ENCODE measurements at regions not wholly inside any gene's neighbourhood (a gene's known extent, or its start where the extent isn't known, plus 50 kb on each side); places are given as distances from the start of the nearest gene placed in this dataset.
"Not testable (repeated sequence)": the region's sequence is repeated elsewhere in the genome, so short reads cannot be mapped to it uniquely, and the experiment has no call there.

GRCh38 chr4:103493450-103494159 is 226.2 kb downstream of the TACR3 start:
- no peaks in the 10 kb centered on the region for H3K27me3 ChIP-seq
- no peak for DNase-seq
- no peaks in the 10 kb centered on the region for H3K4me1 ChIP-seq
- WGBS, 2 donors: 70 to 80% methylated on average over 4 of the region's 4 CpGs
- H3K9me3 ChIP-seq: no peaks in the 10 kb centered on the region
- intact Hi-C loops (cut with DNase I): no loop called here
- H3K4me3 ChIP-seq: no peak overlapping the region
- no peak for TF ChIP-seq EP300 (IDR thresholded peaks at IDR 0.05)
- TF ChIP-seq POLR2A (IDR thresholded peaks at IDR 0.05): no peak
- TF ChIP-seq, protein P1, sequence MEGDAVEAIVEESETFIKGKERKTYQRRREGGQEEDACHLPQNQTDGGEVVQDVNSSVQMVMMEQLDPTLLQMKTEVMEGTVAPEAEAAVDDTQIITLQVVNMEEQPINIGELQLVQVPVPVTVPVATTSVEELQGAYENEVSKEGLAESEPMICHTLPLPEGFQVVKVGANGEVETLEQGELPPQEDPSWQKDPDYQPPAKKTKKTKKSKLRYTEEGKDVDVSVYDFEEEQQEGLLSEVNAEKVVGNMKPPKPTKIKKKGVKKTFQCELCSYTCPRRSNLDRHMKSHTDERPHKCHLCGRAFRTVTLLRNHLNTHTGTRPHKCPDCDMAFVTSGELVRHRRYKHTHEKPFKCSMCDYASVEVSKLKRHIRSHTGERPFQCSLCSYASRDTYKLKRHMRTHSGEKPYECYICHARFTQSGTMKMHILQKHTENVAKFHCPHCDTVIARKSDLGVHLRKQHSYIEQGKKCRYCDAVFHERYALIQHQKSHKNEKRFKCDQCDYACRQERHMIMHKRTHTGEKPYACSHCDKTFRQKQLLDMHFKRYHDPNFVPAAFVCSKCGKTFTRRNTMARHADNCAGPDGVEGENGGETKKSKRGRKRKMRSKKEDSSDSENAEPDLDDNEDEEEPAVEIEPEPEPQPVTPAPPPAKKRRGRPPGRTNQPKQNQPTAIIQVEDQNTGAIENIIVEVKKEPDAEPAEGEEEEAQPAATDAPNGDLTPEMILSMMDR (IDR thresholded peaks at IDR 0.05): no peak
- TF ChIP-seq POLR2AphosphoS5 (IDR thresholded peaks at IDR 0.05): no peak
- H3K36me3 ChIP-seq: no peaks in the 10 kb centered on the region
- no peak overlapping the region for H3K27ac ChIP-seq

DNA sequence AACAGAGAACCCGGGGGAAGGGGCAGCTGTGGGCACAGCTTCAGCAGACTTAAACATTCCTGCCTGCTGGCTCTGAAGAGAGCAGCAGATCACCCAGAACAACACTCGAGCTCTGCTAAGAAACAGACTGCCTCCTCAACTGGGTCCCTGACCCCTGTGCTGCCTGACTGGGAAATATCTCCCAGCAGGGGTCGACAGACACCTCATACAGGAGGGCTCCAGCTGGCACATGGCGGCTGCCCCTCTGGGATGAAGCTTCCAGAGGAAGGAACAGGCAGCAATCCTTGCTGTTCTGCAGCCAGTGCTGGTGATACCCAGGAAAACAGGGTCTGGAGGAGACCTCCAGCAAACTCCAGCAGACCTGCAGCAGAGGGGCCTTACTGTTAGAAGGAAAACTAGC is 234.5 kb downstream of the TACR3 start:
- DNase-seq; H3K4me1 ChIP-seq; H3K27ac ChIP-seq; H3K9me3 ChIP-seq; H3K4me3 ChIP-seq; H3K27me3 ChIP-seq; intact Hi-C loops (cut with DNase I); H3K36me3 ChIP-seq: not testable (repeated sequence)
- 78 to 80% methylated on average over 4 of the region's 4 CpGs for WGBS, 2 donors

- TF ChIP-seq POLR2AphosphoS5 (IDR thresholded peaks at IDR 0.05) (no peak), POLR2A (IDR thresholded peaks at IDR 0.05) (no peak), EP300 (IDR thresholded peaks at IDR 0.05) (no peak)
- TF ChIP-seq, protein P1 (IDR thresholded peaks at IDR 0.05): no peak
- WGBS, 2 donors: 74 to 85% methylated on average over 3 of the region's 3 CpGs
- intact Hi-C loops (cut with DNase I): no loop called here
These were observed 235.3 kb downstream of the TACR3 start for GRCh38 chr4:103484521-103484920.

GRCh38 chr4:103482893-103483292 is 236.9 kb downstream of the TACR3 start:
- Histone ChIP-seq H3K27ac (no peak overlapping the region), H3K9me3 (no peaks in the 10 kb centered on the region), H3K27me3 (no peaks in the 10 kb centered on the region), H3K4me1 (no peaks in the 10 kb centered on the region), H3K4me3 (no peak overlapping the region), H3K36me3 (no peaks in the 10 kb centered on the region)
- TF ChIP-seq POLR2AphosphoS5 (IDR thresholded peaks at IDR 0.05) (no peak), POLR2A (IDR thresholded peaks at IDR 0.05) (no peak), EP300 (IDR thresholded peaks at IDR 0.05) (no peak)
- TF ChIP-seq, protein P1 (IDR thresholded peaks at IDR 0.05): no peak
- DNase-seq: no peak
- intact Hi-C loops (cut with DNase I): no loop called here
- 81 to 88% methylated on average over 2 of the region's 2 CpGs for whole genome bisulfite sequencing, 2 donors

More at GRCh38 chr4:103484521-103484920, 235.3 kb downstream of the TACR3 start:
- DNase-seq: no peak
- Histone ChIP-seq H3K4me1 (no peaks in the 10 kb centered on the region), H3K27me3 (no peaks in the 10 kb centered on the region), H3K27ac (no peak overlapping the region), H3K36me3 (no peaks in the 10 kb centered on the region), H3K4me3 (no peak overlapping the region), H3K9me3 (no peaks in the 10 kb centered on the region)

GRCh38 chr4:103482471-103482870 is 237.3 kb downstream of the TACR3 start:
- intact Hi-C loops (cut with DNase I): no loop called here
- DNase-seq: no peak
- Histone ChIP-seq H3K4me1 (no peaks in the 10 kb centered on the region), H3K36me3 (no peaks in the 10 kb centered on the region), H3K27ac (no peak overlapping the region), H3K4me3 (no peak overlapping the region), H3K9me3 (no peaks in the 10 kb centered on the region), H3K27me3 (no peaks in the 10 kb centered on the region)
- 49 to 69% methylated on average over 3 of the region's 3 CpGs for whole genome bisulfite sequencing, 2 donors
- no peak for TF ChIP-seq EP300 (IDR thresholded peaks at IDR 0.05)
- no peak for TF ChIP-seq POLR2A (IDR thresholded peaks at IDR 0.05)
- TF ChIP-seq, protein P1 (IDR thresholded peaks at IDR 0.05): no peak
- no peak for TF ChIP-seq POLR2AphosphoS5 (IDR thresholded peaks at IDR 0.05)

Data from sigmoid colon (tissue), 6 donors.